GM12878 (cell line): ENCODE measurements at regions not wholly inside any gene's neighbourhood (a gene's known extent, or its start where the extent isn't known, plus 50 kb on each side); places are given as distances from the start of the nearest gene placed in this dataset.

Experiments
- MEF2A ChIP-seq: IDR thresholded peaks from 2 replicates; pipeline ENCODE4 v1.6.1; 2011; ENCODE audit warnings: low read depth, mild to moderate bottlenecking, low read length, moderate library complexity; ENCODE audit not compliant: insufficient read depth
- POLR2AphosphoS2 ChIP-seq: IDR thresholded peaks from 2 replicates; pipeline ENCODE4 v1.6.1; 2011; ENCODE audit warnings: low read depth, mild to moderate bottlenecking, low read length, improper control_type of control experiment, moderate library complexity
- RAD21 ChIP-seq: IDR thresholded peaks from 2 replicates; pipeline ENCODE4 v1.6.1; 2011; ENCODE audit warnings: mild to moderate bottlenecking, low read depth, low read length, moderate library complexity; ENCODE audit not compliant: insufficient read depth
- SKIL ChIP-seq: fragments of 450-650 bp; IDR thresholded peaks from 2 replicates; pipeline ENCODE4 v1.6.1; 2017; ENCODE audit warnings: mild to moderate bottlenecking, low read depth, inconsistent platforms; ENCODE audit not compliant: poor library complexity, severe bottlenecking
- TF ChIP-seq, protein P1 (sequence below), 3 experiments: IDR thresholded peaks in 2 of 3; conservative IDR thresholded peaks in 1 of 3; 2 replicates each; pipeline ENCODE4 v1.5.1; 2011; ENCODE audit warnings: low read depth in 3 of 3, low read length in 3 of 3, mild to moderate bottlenecking in 3 of 3, control low read depth in 2 of 3, moderate library complexity in 2 of 3, inconsistent platforms in 1 of 3, mixed read lengths in 1 of 3; ENCODE audit not compliant: control insufficient read depth in 2 of 3, insufficient read depth in 1 of 3; ENCODE audit errors: extremely low read depth in 1 of 3

GRCh38 chr2:30041884-30042283, 104.9 kb upstream of the YPEL5 start:
- TF ChIP-seq, protein P1, sequence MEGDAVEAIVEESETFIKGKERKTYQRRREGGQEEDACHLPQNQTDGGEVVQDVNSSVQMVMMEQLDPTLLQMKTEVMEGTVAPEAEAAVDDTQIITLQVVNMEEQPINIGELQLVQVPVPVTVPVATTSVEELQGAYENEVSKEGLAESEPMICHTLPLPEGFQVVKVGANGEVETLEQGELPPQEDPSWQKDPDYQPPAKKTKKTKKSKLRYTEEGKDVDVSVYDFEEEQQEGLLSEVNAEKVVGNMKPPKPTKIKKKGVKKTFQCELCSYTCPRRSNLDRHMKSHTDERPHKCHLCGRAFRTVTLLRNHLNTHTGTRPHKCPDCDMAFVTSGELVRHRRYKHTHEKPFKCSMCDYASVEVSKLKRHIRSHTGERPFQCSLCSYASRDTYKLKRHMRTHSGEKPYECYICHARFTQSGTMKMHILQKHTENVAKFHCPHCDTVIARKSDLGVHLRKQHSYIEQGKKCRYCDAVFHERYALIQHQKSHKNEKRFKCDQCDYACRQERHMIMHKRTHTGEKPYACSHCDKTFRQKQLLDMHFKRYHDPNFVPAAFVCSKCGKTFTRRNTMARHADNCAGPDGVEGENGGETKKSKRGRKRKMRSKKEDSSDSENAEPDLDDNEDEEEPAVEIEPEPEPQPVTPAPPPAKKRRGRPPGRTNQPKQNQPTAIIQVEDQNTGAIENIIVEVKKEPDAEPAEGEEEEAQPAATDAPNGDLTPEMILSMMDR (IDR thresholded peaks at IDR 0.05 in 2 of 3, conservative IDR thresholded peaks at IDR 0.05 in 1 of 3; ENCODE audit: control insufficient read depth in 2 of 3, extremely low read depth in 1 of 3, insufficient read depth in 1 of 3, low read depth in 3 of 3, low read length in 3 of 3) = no peak
- TF ChIP-seq POLR2AphosphoS2 = no peak
- TF ChIP-seq MEF2A = no peak
- no peak for TF ChIP-seq RAD21
- no peak for TF ChIP-seq SKIL
